H1 (cell line): ENCODE measurements at regions not wholly inside any gene's neighbourhood (a gene's known extent, or its start where the extent isn't known, plus 50 kb on each side); places are given as distances from the start of the nearest gene placed in this dataset.

Experiments used
- CREB1 ChIP-seq: IDR thresholded peaks from 2 replicates; pipeline ENCODE4 v1.6.1; 2012; ENCODE audit warnings: inconsistent platforms
- HDAC6 ChIP-seq: IDR thresholded peaks from one replicate; pipeline ENCODE4 v1.7.1; 2012; ENCODE audit warnings: low read depth, mild to moderate bottlenecking, inconsistent platforms, low read length, moderate library complexity
- RFX5 ChIP-seq: IDR thresholded peaks from 2 replicates; pipeline ENCODE4 v1.6.1; 2011; ENCODE audit warnings: low read depth, low read length, improper control_type of control experiment, borderline replicate concordance
- TF ChIP-seq, protein P1 (sequence below): IDR thresholded peaks from 2 replicates; pipeline ENCODE4 v1.6.1; 2012; ENCODE audit warnings: low read length, inconsistent platforms

DNA sequence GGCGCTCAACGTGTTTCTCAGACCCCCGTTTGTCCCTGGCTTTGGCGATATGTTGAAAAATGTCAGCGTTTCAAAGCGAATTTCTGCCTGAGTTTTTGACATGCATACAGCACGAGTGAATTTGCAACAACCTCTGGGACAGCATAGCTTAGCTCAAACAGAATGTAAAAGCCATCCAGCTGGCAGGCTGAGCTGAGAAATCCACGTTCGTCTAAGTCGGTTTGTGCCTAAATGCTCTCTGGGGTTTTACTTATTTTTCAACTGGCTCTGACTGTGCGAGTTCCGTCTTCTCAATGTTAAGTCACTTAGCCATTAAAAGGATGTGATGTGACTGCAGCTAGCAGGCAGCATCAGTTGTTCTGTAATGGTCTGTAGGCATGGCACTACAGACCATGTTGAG lies 243.5 kb upstream of the SLCO3A1 start (continued):
- TF ChIP-seq, protein P1, sequence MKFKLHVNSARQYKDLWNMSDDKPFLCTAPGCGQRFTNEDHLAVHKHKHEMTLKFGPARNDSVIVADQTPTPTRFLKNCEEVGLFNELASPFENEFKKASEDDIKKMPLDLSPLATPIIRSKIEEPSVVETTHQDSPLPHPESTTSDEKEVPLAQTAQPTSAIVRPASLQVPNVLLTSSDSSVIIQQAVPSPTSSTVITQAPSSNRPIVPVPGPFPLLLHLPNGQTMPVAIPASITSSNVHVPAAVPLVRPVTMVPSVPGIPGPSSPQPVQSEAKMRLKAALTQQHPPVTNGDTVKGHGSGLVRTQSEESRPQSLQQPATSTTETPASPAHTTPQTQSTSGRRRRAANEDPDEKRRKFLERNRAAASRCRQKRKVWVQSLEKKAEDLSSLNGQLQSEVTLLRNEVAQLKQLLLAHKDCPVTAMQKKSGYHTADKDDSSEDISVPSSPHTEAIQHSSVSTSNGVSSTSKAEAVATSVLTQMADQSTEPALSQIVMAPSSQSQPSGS: no peak
- TF ChIP-seq RFX5 (no peak), HDAC6 (no peak), CREB1 (no peak)
